ENCODE measurements at regions not wholly inside any gene's neighbourhood (a gene's known extent, or its start where the extent isn't known, plus 50 kb on each side); places are given as distances from the start of the nearest gene placed in this dataset.

DNA sequence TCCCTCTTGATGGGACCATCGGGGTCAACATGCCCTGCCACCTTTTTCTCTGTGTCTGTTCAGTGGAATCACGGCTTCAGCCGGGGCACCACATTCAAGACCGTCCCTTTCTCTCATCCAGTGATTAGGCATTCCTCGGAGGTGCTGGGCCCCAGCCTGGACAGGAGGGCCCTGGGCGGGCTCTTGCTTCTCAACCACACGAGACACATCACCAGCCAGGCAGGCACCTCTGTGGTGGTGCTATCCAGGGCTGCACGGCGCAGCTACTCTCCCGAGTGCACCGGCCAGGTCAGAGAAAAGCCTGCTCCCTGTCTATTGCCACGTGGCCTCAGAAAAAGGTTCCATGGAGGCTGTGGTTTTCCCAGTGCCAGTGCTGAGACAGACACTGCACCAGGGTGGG lies 255.2 kb upstream of the IRX1 start:
- TF ChIP-seq POLR2A (IDR thresholded peaks at IDR 0.05) (no peak), CTCF (IDR thresholded peaks at IDR 0.05 in 4 of 5, conservative IDR thresholded peaks at IDR 0.05 in 1 of 5) (no peak)
